ENCODE measurements at regions not wholly inside any gene's neighbourhood (a gene's known extent, or its start where the extent isn't known, plus 50 kb on each side); places are given as distances from the start of the nearest gene placed in this dataset.
"Not testable (repeated sequence)": the region's sequence is repeated elsewhere in the genome, so short reads cannot be mapped to it uniquely, and the experiment has no call there.

GRCh38 chr9:65403721-65404120 is 118.7 kb upstream of the FOXD4L5 start:
- Histone ChIP-seq H3K36me3 (no peaks in the 10 kb centered on the region), H3K27ac (no peak overlapping the region), H3K27me3 (no peaks in the 10 kb centered on the region), H3K4me3 (no peak overlapping the region), H3K9me3 (peaks cover 3 to 4% of the 10 kb centered on the region in 2 donors), H3K4me1 (no peaks in the 10 kb centered on the region)
- intact Hi-C loops (cut with DNase I), result no loop called here
- no peak for DNase-seq (ENCODE audit: low spot score in 2 of 2)
- TF ChIP-seq CTCF (IDR thresholded peaks at IDR 0.05), result no peak

- H3K27ac ChIP-seq; H3K9me3 ChIP-seq; H3K36me3 ChIP-seq; H3K27me3 ChIP-seq; intact Hi-C loops (cut with DNase I); H3K4me3 ChIP-seq; DNase-seq (ENCODE audit: low spot score in 2 of 2); H3K4me1 ChIP-seq: not testable (repeated sequence)
Observed at GRCh38 chr9:65403072-65403471, 118.1 kb upstream of the FOXD4L5 start.

GRCh38 chr9:65402206-65402870 is 117.3 kb upstream of the FOXD4L5 start:
- H3K36me3 ChIP-seq; H3K4me3 ChIP-seq; H3K27ac ChIP-seq; H3K9me3 ChIP-seq; DNase-seq (ENCODE audit: low spot score in 2 of 2); intact Hi-C loops (cut with DNase I); H3K4me1 ChIP-seq; H3K27me3 ChIP-seq: not testable (repeated sequence)

- DNase-seq (ENCODE audit: low spot score in 2 of 2); H3K36me3 ChIP-seq: not testable (repeated sequence)
Observed at GRCh38 chr9:65401456-65402045, 116.5 kb upstream of the FOXD4L5 start.

GRCh38 chr9:65400886-65401285 is 115.9 kb upstream of the FOXD4L5 start:
- DNase-seq (ENCODE audit: low spot score in 2 of 2), result no peak

More at GRCh38 chr9:65401456-65402045, 116.5 kb upstream of the FOXD4L5 start:
- H3K9me3 ChIP-seq; intact Hi-C loops (cut with DNase I); H3K27me3 ChIP-seq; H3K4me3 ChIP-seq; H3K27ac ChIP-seq; H3K4me1 ChIP-seq: not testable (repeated sequence)

GRCh38 chr9:65397763-65398719 is 113.0 kb upstream of the FOXD4L5 start:
- H3K36me3 ChIP-seq; intact Hi-C loops (cut with DNase I); H3K9me3 ChIP-seq; H3K27ac ChIP-seq; DNase-seq (ENCODE audit: low spot score in 2 of 2); H3K27me3 ChIP-seq; H3K4me3 ChIP-seq; H3K4me1 ChIP-seq: not testable (repeated sequence)

More at GRCh38 chr9:65400886-65401285, 115.9 kb upstream of the FOXD4L5 start:
- no peaks in the 10 kb centered on the region for H3K36me3 ChIP-seq
- peaks cover 3 to 4% of the 10 kb centered on the region in 2 donors for H3K9me3 ChIP-seq
- no peaks in the 10 kb centered on the region for H3K27me3 ChIP-seq
- no peak for TF ChIP-seq CTCF (IDR thresholded peaks at IDR 0.05)
- H3K4me3 ChIP-seq, result no peak overlapping the region
- H3K4me1 ChIP-seq, result no peaks in the 10 kb centered on the region
- intact Hi-C loops (cut with DNase I), result no loop called here
- H3K27ac ChIP-seq, result no peak overlapping the region

- H3K27me3 ChIP-seq; intact Hi-C loops (cut with DNase I); H3K4me1 ChIP-seq; DNase-seq (ENCODE audit: low spot score in 2 of 2); H3K27ac ChIP-seq; H3K36me3 ChIP-seq; H3K9me3 ChIP-seq; H3K4me3 ChIP-seq: not testable (repeated sequence)
Observed at GRCh38 chr9:65397226-65397625, 112.2 kb upstream of the FOXD4L5 start.

GRCh38 chr9:65396601-65397000 is 111.6 kb upstream of the FOXD4L5 start:
- H3K27me3 ChIP-seq; H3K9me3 ChIP-seq; H3K4me1 ChIP-seq; intact Hi-C loops (cut with DNase I); H3K27ac ChIP-seq; DNase-seq (ENCODE audit: low spot score in 2 of 2); H3K4me3 ChIP-seq; H3K36me3 ChIP-seq: not testable (repeated sequence)

- DNase-seq (ENCODE audit: low spot score in 2 of 2); H3K4me1 ChIP-seq; H3K36me3 ChIP-seq; H3K4me3 ChIP-seq; H3K9me3 ChIP-seq; H3K27ac ChIP-seq; H3K27me3 ChIP-seq; intact Hi-C loops (cut with DNase I): not testable (repeated sequence)
Observed at GRCh38 chr9:65395789-65396188, 110.8 kb upstream of the FOXD4L5 start.

GRCh38 chr9:65395121-65395520 is 110.1 kb upstream of the FOXD4L5 start:
- H3K4me1 ChIP-seq; H3K9me3 ChIP-seq; H3K27me3 ChIP-seq; DNase-seq (ENCODE audit: low spot score in 2 of 2); H3K36me3 ChIP-seq; H3K27ac ChIP-seq; H3K4me3 ChIP-seq; intact Hi-C loops (cut with DNase I): not testable (repeated sequence)

GRCh38 chr9:65393111-65393810 is 108.3 kb upstream of the FOXD4L5 start:
- H3K4me1 ChIP-seq; H3K27me3 ChIP-seq; intact Hi-C loops (cut with DNase I); H3K9me3 ChIP-seq; DNase-seq (ENCODE audit: low spot score in 2 of 2); H3K27ac ChIP-seq; H3K4me3 ChIP-seq; H3K36me3 ChIP-seq: not testable (repeated sequence)
